ENCODE measurements at regions not wholly inside any gene's neighbourhood (a gene's known extent, or its start where the extent isn't known, plus 50 kb on each side); places are given as distances from the start of the nearest gene placed in this dataset.

DNA sequence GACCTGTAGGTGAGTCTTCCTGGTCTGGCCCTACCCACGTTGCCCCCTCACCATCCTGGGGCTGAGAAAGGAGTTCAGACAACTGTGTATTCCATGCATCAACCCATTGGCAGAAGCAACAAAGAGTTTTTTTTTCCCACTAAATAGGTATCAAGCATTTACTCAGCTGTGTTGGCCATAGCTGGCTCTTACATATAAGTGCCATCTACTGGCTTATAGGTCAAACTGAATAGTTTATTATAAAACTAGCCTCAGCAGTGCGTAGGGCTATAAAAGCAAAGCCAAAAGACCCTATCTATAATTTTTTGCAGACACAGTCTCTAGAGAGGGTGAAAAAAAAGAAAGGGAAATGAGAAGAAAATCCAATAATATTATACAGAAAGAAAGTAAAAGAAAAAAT lies 765.2 kb upstream of the MGAT4C start:
- H3K27me3 ChIP-seq (replicated peaks in 1 of 7), result no peaks in the 10 kb centered on the region
- no peaks in the 10 kb centered on the region for H3K36me3 ChIP-seq
- peaks cover 0 to 28% (median 11%) of the 10 kb centered on the region in 8 donors for H3K9me3 ChIP-seq
- TF ChIP-seq POLR2AphosphoS5 (IDR thresholded peaks at IDR 0.05) (no peak), POLR2A (IDR thresholded peaks at IDR 0.05) (no peak)
- TF ChIP-seq, protein P1, sequence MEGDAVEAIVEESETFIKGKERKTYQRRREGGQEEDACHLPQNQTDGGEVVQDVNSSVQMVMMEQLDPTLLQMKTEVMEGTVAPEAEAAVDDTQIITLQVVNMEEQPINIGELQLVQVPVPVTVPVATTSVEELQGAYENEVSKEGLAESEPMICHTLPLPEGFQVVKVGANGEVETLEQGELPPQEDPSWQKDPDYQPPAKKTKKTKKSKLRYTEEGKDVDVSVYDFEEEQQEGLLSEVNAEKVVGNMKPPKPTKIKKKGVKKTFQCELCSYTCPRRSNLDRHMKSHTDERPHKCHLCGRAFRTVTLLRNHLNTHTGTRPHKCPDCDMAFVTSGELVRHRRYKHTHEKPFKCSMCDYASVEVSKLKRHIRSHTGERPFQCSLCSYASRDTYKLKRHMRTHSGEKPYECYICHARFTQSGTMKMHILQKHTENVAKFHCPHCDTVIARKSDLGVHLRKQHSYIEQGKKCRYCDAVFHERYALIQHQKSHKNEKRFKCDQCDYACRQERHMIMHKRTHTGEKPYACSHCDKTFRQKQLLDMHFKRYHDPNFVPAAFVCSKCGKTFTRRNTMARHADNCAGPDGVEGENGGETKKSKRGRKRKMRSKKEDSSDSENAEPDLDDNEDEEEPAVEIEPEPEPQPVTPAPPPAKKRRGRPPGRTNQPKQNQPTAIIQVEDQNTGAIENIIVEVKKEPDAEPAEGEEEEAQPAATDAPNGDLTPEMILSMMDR (IDR thresholded peaks at IDR 0.05 in 8 of 11, conservative IDR thresholded peaks at IDR 0.05 in 3 of 11), result no peak
- no peak for DNase-seq
- H3K4me1 ChIP-seq, result no peaks in the 10 kb centered on the region
- no peak overlapping the region for H3K4me3 ChIP-seq
- no peak overlapping the region for H3K27ac ChIP-seq
- 47 to 73% (median 65%) methylated on average over 2 of the region's 2 CpGs for WGBS, 5 donors
- intact Hi-C loops (cut with DNase I; ENCODE audit: low total_unique reads), result no loop called here

DNA sequence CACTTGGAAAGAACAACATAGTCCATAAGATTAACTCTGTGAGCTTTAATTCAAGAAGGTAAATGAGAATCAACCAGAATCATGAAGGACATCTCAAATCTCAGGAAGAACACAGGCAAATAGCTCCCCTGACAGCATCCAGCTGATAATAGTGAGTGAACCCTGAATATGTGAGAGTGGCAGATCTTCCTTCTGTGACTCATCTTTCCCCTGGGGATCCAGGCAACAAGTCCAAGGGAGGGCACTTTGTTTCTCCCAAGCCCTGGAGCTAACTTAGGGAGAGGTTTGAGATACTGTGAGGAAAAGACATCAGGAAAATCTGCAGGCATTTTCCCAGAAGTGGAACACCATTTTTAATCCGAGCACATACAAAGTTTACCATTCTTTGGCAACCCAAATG lies 763.9 kb upstream of the MGAT4C start:
- intact Hi-C loops (cut with DNase I; ENCODE audit: low total_unique reads), result no loop called here
- 73 to 95% (median 78%) methylated on average over 1 of the region's 1 CpG for WGBS, 5 donors
- TF ChIP-seq, protein P1 (IDR thresholded peaks at IDR 0.05 in 8 of 11, conservative IDR thresholded peaks at IDR 0.05 in 3 of 11), result no peak
- TF ChIP-seq POLR2AphosphoS5 (IDR thresholded peaks at IDR 0.05) (no peak), POLR2A (IDR thresholded peaks at IDR 0.05) (no peak)
- peaks cover 0 to 31% (median 20%) of the 10 kb centered on the region in 8 donors for H3K9me3 ChIP-seq
- no peaks in the 10 kb centered on the region for H3K36me3 ChIP-seq
- H3K4me1 ChIP-seq, result no peaks in the 10 kb centered on the region
- no peak for DNase-seq
- no peak overlapping the region for H3K4me3 ChIP-seq
- no peak overlapping the region for H3K27ac ChIP-seq
- no peaks in the 10 kb centered on the region for H3K27me3 ChIP-seq (replicated peaks in 1 of 7)

DNA sequence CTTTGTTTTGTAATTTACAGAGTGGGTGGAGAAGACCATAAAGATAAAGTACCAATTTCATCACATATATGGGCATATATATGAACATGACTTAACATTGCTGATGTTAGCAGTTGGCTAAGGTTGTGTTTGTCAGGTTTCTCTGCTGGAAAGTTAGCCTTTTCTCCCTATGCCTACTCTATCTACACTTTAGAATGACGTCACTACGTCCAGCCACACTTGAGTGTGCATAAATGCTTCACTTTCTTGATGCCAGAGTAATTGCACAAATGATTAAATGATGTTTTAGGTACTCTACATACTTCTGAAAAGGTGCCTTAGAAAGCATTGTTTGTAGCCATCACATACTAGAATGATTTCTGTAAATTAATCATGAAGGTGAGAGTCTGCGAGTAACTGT lies 759.2 kb upstream of the MGAT4C start:
- H3K4me3 ChIP-seq, result no peak overlapping the region
- no peak overlapping the region for H3K27ac ChIP-seq
- intact Hi-C loops (cut with DNase I; ENCODE audit: low total_unique reads), result no loop called here
- no peak for DNase-seq
- TF ChIP-seq POLR2A (IDR thresholded peaks at IDR 0.05) (no peak), POLR2AphosphoS5 (IDR thresholded peaks at IDR 0.05) (no peak)
- TF ChIP-seq, protein P1 (IDR thresholded peaks at IDR 0.05 in 8 of 11, conservative IDR thresholded peaks at IDR 0.05 in 3 of 11), result no peak
- no peaks in the 10 kb centered on the region for H3K4me1 ChIP-seq
- peaks cover 0 to 28% (median 18%) of the 10 kb centered on the region in 8 donors for H3K9me3 ChIP-seq
- H3K36me3 ChIP-seq, result no peaks in the 10 kb centered on the region
- no peaks in the 10 kb centered on the region for H3K27me3 ChIP-seq (replicated peaks in 1 of 7)
- 56 to 82% (median 82%) methylated on average over 3 of the region's 3 CpGs for WGBS, 5 donors

DNA sequence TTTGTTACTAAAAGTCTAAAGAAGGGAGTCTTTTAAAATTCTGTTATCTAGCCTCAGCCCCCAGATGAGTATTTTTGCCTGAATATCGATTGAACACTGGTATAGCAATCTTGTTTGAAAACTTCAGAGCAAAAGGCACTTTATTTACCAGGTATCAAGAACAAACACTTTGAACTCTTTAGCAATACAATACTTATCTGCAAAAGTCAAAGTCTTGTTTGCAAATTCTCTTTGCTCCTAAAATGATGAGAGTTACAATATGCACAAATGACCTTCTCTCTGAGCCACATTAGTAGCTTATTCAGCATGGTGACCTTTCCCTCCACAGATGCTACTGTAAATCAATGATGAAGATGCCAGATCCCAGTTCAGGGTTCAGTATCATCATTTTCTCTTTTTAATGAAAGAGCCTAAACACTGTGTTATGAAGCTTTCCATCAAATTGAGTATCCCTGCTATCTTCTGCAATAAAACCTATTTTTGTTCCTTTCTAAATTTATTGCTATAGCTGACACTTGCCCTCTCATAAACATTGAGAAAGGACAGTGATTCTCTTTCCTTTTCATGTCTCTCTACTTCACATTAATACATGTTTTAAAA lies 752.7 kb upstream of the MGAT4C start:
- Histone ChIP-seq H3K4me3 (no peak overlapping the region), H3K27ac (no peak overlapping the region), H3K27me3 (replicated peaks in 1 of 7) (no peaks in the 10 kb centered on the region), H3K4me1 (no peaks in the 10 kb centered on the region), H3K36me3 (no peaks in the 10 kb centered on the region), H3K9me3 (peaks cover 0 to 14% (median 0%) of the 10 kb centered on the region in 8 donors)
- WGBS, 5 donors, result 49 to 80% (median 66%) methylated on average over 1 of the region's 1 CpG
- intact Hi-C loops (cut with DNase I; ENCODE audit: low total_unique reads), result no loop called here
- TF ChIP-seq POLR2AphosphoS5 (IDR thresholded peaks at IDR 0.05) (no peak), POLR2A (IDR thresholded peaks at IDR 0.05) (no peak)
- TF ChIP-seq, protein P1 (IDR thresholded peaks at IDR 0.05 in 8 of 11, conservative IDR thresholded peaks at IDR 0.05 in 3 of 11), result no peak
- no peak for DNase-seq
